ENCODE measurements at regions not wholly inside any gene's neighbourhood (a gene's known extent, or its start where the extent isn't known, plus 50 kb on each side); places are given as distances from the start of the nearest gene placed in this dataset.

DNA sequence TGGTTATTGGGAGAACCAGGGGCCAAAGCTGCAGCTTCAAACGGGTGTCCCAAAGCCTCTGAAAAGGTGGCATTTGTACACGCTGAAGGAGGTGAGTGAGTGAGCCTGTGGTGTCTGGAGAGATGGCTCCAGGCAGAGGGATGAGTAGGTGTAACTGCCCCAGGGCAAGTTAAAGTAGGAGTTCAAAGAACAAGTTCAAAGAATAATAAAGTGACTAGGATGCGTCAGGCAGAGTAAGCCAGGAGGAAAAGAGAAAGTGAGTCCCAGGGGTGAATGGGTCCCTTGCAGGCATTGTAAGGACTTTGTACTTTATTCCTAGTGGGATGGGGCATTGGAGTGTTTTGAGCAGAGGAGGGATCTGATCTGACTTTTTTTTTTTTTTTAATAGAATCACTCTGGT is 201.4 kb upstream of the PWP1 start:
- no peak overlapping the region for H3K27ac ChIP-seq
- no peak for DNase-seq (ENCODE audit: low read depth, low spot score)

GRCh38 chr12:107484941-107485340 is 200.7 kb upstream of the PWP1 start:
- H3K27ac ChIP-seq: no peak overlapping the region
- DNase-seq (ENCODE audit: low read depth, low spot score): no peak

GRCh38 chr12:107485731-107486130 is 199.9 kb upstream of the PWP1 start:
- no peak for DNase-seq (ENCODE audit: low read depth, low spot score)
- H3K27ac ChIP-seq: no peak overlapping the region

- H3K27ac ChIP-seq: no peak overlapping the region
- DNase-seq (ENCODE audit: low read depth, low spot score): no peak
These were observed 199.3 kb upstream of the PWP1 start for GRCh38 chr12:107486140-107486892.

GRCh38 chr12:107487011-107487680 is 198.5 kb upstream of the PWP1 start:
- DNase-seq (ENCODE audit: low read depth, low spot score): no peak
- H3K27ac ChIP-seq: no peak overlapping the region

DNA sequence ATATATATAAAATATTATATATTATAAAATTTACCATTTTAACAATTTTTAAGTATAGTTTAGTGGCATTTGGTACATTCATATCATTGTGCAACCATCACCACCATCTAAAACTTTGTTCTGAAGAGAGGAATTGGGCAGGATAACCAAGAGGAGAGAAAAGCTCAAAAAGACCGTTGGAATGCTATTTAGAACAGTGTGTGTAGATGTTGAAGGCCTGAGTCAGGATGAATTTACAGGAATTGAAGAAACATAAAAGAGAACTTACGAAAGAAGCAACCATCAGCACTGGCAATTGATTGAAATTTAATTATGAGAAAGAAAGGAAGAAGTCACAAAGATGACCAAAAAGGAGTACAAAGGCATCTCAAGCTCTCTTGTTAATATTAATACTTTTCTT is 196.9 kb upstream of the PWP1 start:
- H3K27ac ChIP-seq: no peak overlapping the region
- no peak for DNase-seq (ENCODE audit: low read depth, low spot score)

DNA sequence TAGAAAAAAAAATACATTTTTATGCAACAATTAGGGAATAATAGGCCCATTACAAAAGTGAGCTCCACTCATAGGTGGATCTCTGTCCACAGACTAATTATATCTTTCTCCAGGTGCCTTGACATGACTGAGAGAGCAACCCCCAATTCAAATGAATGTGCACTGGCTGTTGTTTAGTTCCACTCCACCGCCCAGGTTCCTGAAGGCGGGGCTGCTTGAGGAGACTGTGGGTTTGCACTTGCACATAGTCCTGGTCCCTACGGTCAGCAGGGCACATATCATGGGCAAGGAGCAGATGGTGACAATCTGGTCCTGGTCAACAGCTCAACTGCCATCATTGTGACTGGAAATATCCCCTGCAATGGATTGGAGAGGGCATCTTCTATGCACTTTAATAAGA is 195.6 kb upstream of the PWP1 start:
- DNase-seq (ENCODE audit: low read depth, low spot score): no peak
- no peak overlapping the region for H3K27ac ChIP-seq

GRCh38 chr12:107491856-107492255 is 193.7 kb upstream of the PWP1 start:
- no peak for DNase-seq (ENCODE audit: low read depth, low spot score)
- H3K27ac ChIP-seq: no peak overlapping the region

GRCh38 chr12:107492393-107493134 is 193.0 kb upstream of the PWP1 start:
- H3K27ac ChIP-seq: no peak overlapping the region
- no peak for DNase-seq (ENCODE audit: low read depth, low spot score)

DNA sequence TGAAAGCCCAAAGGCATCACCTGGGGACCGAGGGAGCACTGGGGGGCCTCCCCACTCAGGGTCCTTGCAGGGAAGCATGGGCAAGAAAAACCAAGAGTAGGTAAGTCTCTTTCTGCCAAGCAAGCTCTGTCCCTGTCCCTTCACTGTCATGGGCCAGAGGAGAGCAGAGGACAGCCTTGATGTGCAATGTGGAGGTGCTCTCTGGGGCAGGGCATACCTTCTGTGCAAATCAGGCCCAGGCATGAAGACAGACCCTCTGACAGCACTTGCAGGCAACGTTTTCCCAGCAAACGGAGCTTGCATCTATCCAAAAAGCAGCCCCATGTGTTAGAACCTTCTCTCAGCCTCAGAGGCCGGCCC is 192.5 kb upstream of the PWP1 start:
- H3K27ac ChIP-seq: no peak overlapping the region
- DNase-seq (ENCODE audit: low read depth, low spot score): no peak

GRCh38 chr12:107493666-107494065 is 191.9 kb upstream of the PWP1 start:
- H3K27ac ChIP-seq: no peak overlapping the region
- DNase-seq (ENCODE audit: low read depth, low spot score): no peak

DNA sequence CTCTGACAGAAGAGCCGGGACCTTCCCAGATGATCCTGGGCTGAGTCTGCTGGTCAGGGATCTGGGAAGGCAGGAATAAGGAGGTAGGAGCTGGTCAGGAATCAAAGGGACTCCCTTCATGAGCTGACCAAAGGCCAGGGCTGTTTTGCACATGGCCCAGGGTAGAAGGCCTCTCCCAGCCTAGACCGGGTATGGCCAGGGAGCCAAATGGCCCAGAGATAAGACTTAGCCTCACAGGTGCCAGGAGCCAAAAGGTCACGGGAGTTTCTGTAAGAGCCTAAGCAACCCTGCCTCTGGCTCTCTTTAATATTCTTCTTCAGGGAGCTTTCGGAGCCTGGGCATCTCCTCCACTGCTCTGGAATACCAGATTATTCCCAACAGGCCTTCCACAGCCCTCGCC is 191.3 kb upstream of the PWP1 start:
- no peak for DNase-seq (ENCODE audit: low read depth, low spot score)
- H3K27ac ChIP-seq: no peak overlapping the region

GRCh38 chr12:107495604-107496003 is 190.0 kb upstream of the PWP1 start:
- no peak for DNase-seq (ENCODE audit: low read depth, low spot score)
- H3K27ac ChIP-seq: no peak overlapping the region

DNA sequence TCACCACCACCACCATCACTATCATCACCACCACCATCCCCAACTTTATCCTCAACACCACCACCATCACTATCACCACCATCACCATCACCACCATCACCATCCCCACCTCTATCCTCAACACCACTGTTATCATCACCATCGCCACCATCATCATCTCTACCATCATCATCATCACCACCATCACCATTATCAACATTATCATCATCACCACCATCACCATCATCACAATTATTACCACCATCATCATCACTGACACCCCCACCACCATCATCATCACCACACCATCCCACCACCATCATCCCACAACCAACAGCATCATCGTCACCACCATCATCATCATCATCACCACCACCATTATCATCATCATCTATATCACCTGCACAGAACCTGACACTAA is 188.4 kb upstream of the PWP1 start:
- DNase-seq (ENCODE audit: low read depth, low spot score): no peak
- no peak overlapping the region for H3K27ac ChIP-seq

GRCh38 chr12:107500307-107500706 is 185.3 kb upstream of the PWP1 start:
- no peak overlapping the region for H3K27ac ChIP-seq
- DNase-seq (ENCODE audit: low read depth, low spot score): no peak

DNA sequence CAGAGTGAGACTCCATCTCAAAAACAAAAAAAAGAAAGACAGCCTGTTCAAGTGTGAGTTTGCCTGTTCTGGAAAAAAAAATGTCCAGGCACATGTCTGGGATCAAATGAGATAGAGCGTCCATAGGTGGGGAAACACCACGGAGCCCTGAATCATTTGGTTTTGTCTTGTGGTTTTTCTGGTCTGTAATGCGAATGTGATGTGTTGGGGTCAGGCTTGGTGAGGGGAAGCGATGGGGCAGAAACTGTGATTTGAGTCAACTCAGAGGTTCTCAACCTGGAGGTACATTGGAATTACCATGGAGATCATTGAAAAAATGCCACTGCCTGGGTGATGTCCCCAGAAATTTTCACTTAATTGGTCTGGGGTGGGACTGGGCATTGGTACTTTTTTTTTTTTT is 183.9 kb upstream of the PWP1 start:
- DNase-seq (ENCODE audit: low read depth, low spot score): no peak
- H3K27ac ChIP-seq: no peak overlapping the region

GRCh38 chr12:107503129-107503855 is 182.3 kb upstream of the PWP1 start:
- H3K27ac ChIP-seq: no peak overlapping the region
- no peak for DNase-seq (ENCODE audit: low read depth, low spot score)

GRCh38 chr12:107503887-107504885 is 181.4 kb upstream of the PWP1 start:
- no peak for DNase-seq (ENCODE audit: low read depth, low spot score)
- H3K27ac ChIP-seq: no peak overlapping the region

GRCh38 chr12:107509421-107509820 is 176.2 kb upstream of the PWP1 start:
- no peak overlapping the region for H3K27ac ChIP-seq
- no peak for DNase-seq (ENCODE audit: low read depth, low spot score)

GRCh38 chr12:107510211-107510610 is 175.4 kb upstream of the PWP1 start:
- H3K27ac ChIP-seq: no peak overlapping the region
- DNase-seq (ENCODE audit: low read depth, low spot score): no peak
